Loucy (cell line): ENCODE measurements at regions not wholly inside any gene's neighbourhood (a gene's known extent, or its start where the extent isn't known, plus 50 kb on each side); places are given as distances from the start of the nearest gene placed in this dataset.

Experiments used
- H2AFZ ChIP-seq: fragments of 200-600 bp; sonication (generic); 2 replicates; pipeline ENCODE4 v1.6.0; 2016; ENCODE audit warnings: antibody characterized with exemption, mild to moderate bottlenecking, low read length, moderate library complexity
- H3F3A ChIP-seq: fragments of 200-600 bp; 2 replicates; pipeline ENCODE4 v1.6.0; 2016; ENCODE audit warnings: antibody characterized with exemption, low read depth, mild to moderate bottlenecking
- H3K27me3 ChIP-seq: fragments of 200-600 bp; sonication (generic); 2 replicates; pipeline ENCODE4 v1.6.1; 2014; ENCODE audit warnings: low read length, mild to moderate bottlenecking; ENCODE audit not compliant: insufficient read depth, poor library complexity, severe bottlenecking
- H3K36me3 ChIP-seq: fragments of 200-600 bp; sonication (generic); 2 replicates; pipeline ENCODE4 v1.6.1; 2016; ENCODE audit warnings: low read length; ENCODE audit not compliant: insufficient read depth
- H3K4me1 ChIP-seq: fragments of 200-600 bp; sonication (generic); 2 replicates; pipeline ENCODE4 v1.5.1; 2014; ENCODE audit warnings: low read length, mild to moderate bottlenecking; ENCODE audit not compliant: insufficient read depth, poor library complexity, severe bottlenecking
- H3K4me2 ChIP-seq: fragments of 200-600 bp; sonication (generic); 2 replicates; pipeline ENCODE4 v1.6.0; 2014; ENCODE audit warnings: antibody characterized with exemption, low read length, low read depth, mild to moderate bottlenecking; ENCODE audit not compliant: poor library complexity, severe bottlenecking
- H3K4me3 ChIP-seq: fragments of 200-600 bp; sonication (generic); 2 replicates; pipeline ENCODE4 v1.5.1; 2014; ENCODE audit warnings: low read length, mild to moderate bottlenecking, mixed read lengths; ENCODE audit not compliant: poor library complexity, severe bottlenecking
- H3K79me2 ChIP-seq: fragments of 200-600 bp; sonication (generic); 2 replicates; pipeline ENCODE4 v1.6.1; 2014; ENCODE audit warnings: low read length; ENCODE audit not compliant: insufficient read depth
- H3K9ac ChIP-seq: fragments of 200-600 bp; sonication (generic); 2 replicates; pipeline ENCODE4 v1.6.0; 2014; ENCODE audit warnings: mild to moderate bottlenecking, low read depth, low read length, moderate library complexity; ENCODE audit not compliant: poor library complexity, severe bottlenecking
- H3K9me2 ChIP-seq: fragments of 200-600 bp; sonication (generic); replicated peaks from 2 replicates; pipeline ENCODE4 v1.6.1; 2016; ENCODE audit warnings: low read depth, low read length, mixed read lengths
- H3K9me3 ChIP-seq: fragments of 200-600 bp; sonication (generic); 2 replicates; pipeline ENCODE4 v1.6.1; 2014; ENCODE audit warnings: mild to moderate bottlenecking, antibody characterized with exemption, low read length, low read depth; ENCODE audit not compliant: insufficient read depth
- H4K20me1 ChIP-seq: fragments of 200-600 bp; sonication (generic); 2 replicates; pipeline ENCODE4 v1.6.0; 2014; ENCODE audit warnings: antibody characterized with exemption, low read length, mild to moderate bottlenecking; ENCODE audit not compliant: insufficient read depth, poor library complexity, severe bottlenecking
- CTCF ChIP-seq: fragments of 200-600 bp; sonication (generic); conservative IDR thresholded peaks from 2 replicates; pipeline ENCODE4 v1.5.1; 2014; ENCODE audit warnings: mild to moderate bottlenecking, antibody characterized with exemption, low read length
- EZH2phosphoT487 ChIP-seq: fragments of 200-600 bp; IDR thresholded peaks from 2 replicates; pipeline ENCODE4 v1.6.1; 2018; ENCODE audit warnings: antibody characterized with exemption, mild to moderate bottlenecking, moderate library complexity, borderline replicate concordance

GRCh38 chr6:8551386-8551785, 116.0 kb upstream of the SLC35B3 start:
- peaks cover 12% of the 10 kb centered on the region for H3K4me1 ChIP-seq

GRCh38 chr6:8549074-8549790, 113.9 kb upstream of the SLC35B3 start:
- no peaks in the 10 kb centered on the region for H3K9me2 ChIP-seq
- H3K4me1 ChIP-seq = peaks cover 10% of the 10 kb centered on the region
- no peaks in the 10 kb centered on the region for H4K20me1 ChIP-seq
- no peaks in the 10 kb centered on the region for H3K36me3 ChIP-seq
- no peaks in the 10 kb centered on the region for H3K27me3 ChIP-seq
- no peaks in the 10 kb centered on the region for H3K79me2 ChIP-seq
- H3K4me2 ChIP-seq = no peak overlapping the region
- H3F3A ChIP-seq = no peaks in the 10 kb centered on the region
- H3K4me3 ChIP-seq = no peak overlapping the region
- no peak overlapping the region for H3K9ac ChIP-seq
- no peaks in the 10 kb centered on the region for H3K9me3 ChIP-seq
- TF ChIP-seq EZH2phosphoT487 = no peak
- TF ChIP-seq CTCF = no peak
- H2AFZ ChIP-seq = no peak overlapping the region

More at GRCh38 chr6:8551386-8551785, 116.0 kb upstream of the SLC35B3 start:
- Histone ChIP-seq H3K9me3 (no peaks in the 10 kb centered on the region), H3F3A (no peaks in the 10 kb centered on the region), H3K79me2 (no peaks in the 10 kb centered on the region), H3K36me3 (no peaks in the 10 kb centered on the region), H2AFZ (no peak overlapping the region), H3K9ac (no peak overlapping the region), H4K20me1 (no peaks in the 10 kb centered on the region), H3K9me2 (no peaks in the 10 kb centered on the region), H3K4me2 (no peak overlapping the region), H3K27me3 (no peaks in the 10 kb centered on the region), H3K4me3 (no peak overlapping the region)
- TF ChIP-seq CTCF = no peak
- no peak for TF ChIP-seq EZH2phosphoT487

GRCh38 chr6:8546496-8546895, 111.2 kb upstream of the SLC35B3 start:
- Histone ChIP-seq H3K9ac (no peak overlapping the region), H3K4me1 (peaks cover 10% of the 10 kb centered on the region), H3K9me3 (no peaks in the 10 kb centered on the region), H3K4me3 (no peak overlapping the region), H3K79me2 (no peaks in the 10 kb centered on the region), H4K20me1 (no peaks in the 10 kb centered on the region), H3K27me3 (no peaks in the 10 kb centered on the region), H3K9me2 (no peaks in the 10 kb centered on the region), H3F3A (no peaks in the 10 kb centered on the region), H3K4me2 (no peak overlapping the region), H2AFZ (no peak overlapping the region), H3K36me3 (no peaks in the 10 kb centered on the region)
- no peak for TF ChIP-seq CTCF
- TF ChIP-seq EZH2phosphoT487 = no peak
